HG03066 (cell line): ENCODE measurements at regions not wholly inside any gene's neighbourhood (a gene's known extent, or its start where the extent isn't known, plus 50 kb on each side); places are given as distances from the start of the nearest gene placed in this dataset.
"Not testable (repeated sequence)": the region's sequence is repeated elsewhere in the genome, so short reads cannot be mapped to it uniquely, and the experiment has no call there.

Experiments
- ATAC-seq: cut with Tn5 transposase; IDR thresholded peaks from one replicate; pipeline ENCODE4 v1.9.1; 2021; ENCODE audit warnings: low read depth; ENCODE audit not compliant: unreplicated experiment

- no peak for ATAC-seq
Measured at GRCh38 chr18:22789052-22789451, 144.1 kb upstream of the RBBP8 start.

- ATAC-seq, result no peak
Measured at GRCh38 chr18:22789600-22789999, 143.5 kb upstream of the RBBP8 start.

GRCh38 chr18:22790545-22791309 is 142.4 kb upstream of the RBBP8 start:
- no peak for ATAC-seq

GRCh38 chr18:22791310-22791610 is 141.9 kb upstream of the RBBP8 start:
- ATAC-seq, result no peak

DNA sequence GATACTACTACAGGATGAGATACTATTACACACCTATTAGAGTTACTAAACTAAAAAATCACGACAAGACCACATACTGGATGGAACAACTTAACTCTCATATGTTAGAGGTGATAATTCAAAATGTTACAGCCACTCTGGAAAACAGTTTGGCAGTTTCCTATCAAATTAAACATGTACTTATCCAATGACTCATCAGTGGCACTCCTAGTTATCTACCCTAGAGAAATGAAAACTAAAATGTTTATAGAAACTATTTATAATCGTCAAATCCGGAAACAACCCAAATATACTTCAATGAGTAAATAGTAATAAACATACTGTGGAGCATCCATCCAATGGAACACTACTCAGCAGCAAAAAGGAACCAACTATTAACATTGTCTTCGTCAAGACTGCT is 137.0 kb upstream of the RBBP8 start:
- no peak for ATAC-seq

- no peak for ATAC-seq
Measured at GRCh38 chr18:22800551-22800951, 132.6 kb upstream of the RBBP8 start.

GRCh38 chr18:22813648-22814328 is 119.3 kb upstream of the RBBP8 start:
- no peak for ATAC-seq

DNA sequence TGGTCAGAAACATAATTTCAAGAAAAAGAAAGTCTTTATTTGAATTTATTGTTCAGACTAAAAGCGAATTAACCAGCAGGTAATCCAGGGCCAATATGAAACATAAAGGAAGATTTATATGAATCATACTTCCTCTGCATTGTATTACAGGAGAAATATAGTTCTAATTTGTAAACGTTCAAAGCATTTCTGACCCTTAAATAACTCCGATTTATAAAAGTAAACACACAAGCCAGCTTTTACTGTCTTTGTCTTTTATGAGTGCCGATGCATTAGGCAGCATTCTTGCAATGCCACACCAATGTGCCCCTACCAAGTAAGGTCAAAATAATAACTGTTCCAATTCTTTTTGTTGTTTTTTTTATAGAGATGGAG is 118.8 kb upstream of the RBBP8 start:
- ATAC-seq, result no peak

- ATAC-seq, result no peak
Measured at GRCh38 chr18:22816266-22817176, 116.6 kb upstream of the RBBP8 start.

GRCh38 chr18:22817844-22818243 is 115.3 kb upstream of the RBBP8 start:
- ATAC-seq, result no peak

- no peak for ATAC-seq
Measured at GRCh38 chr18:22822024-22822423, 111.1 kb upstream of the RBBP8 start.

DNA sequence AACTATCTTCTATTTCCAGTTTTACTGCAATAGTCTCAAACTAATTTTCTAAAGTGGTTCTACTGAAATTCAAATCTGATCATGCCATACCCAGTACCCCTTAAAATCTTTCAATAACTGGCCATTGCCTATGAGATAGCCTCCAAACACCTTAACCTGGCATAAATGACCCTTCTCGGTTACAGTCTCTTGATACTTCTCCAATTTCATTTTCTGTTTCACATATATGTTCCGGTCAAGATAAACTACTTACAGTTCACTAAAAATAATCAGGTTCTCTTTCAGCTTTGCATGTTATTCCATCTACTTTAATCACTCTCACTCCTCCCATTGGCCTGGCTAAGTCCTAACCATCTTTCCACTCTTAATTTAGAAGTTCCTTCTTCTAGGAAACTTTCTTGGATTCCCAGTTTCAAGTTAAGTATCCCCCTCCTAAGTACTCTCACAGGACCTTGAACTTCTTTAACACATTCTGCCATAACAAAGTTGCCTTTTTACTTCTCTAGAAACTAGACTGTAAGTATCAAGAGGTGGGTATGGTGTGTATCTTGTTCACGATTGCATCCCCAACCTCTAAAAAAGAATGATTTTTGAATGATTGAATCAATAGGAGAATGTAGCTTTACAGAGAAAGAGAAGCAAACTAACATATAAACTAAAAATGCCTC is 110.2 kb upstream of the RBBP8 start:
- ATAC-seq, result peak; percentile 84

GRCh38 chr18:22826726-22827125 is 106.4 kb upstream of the RBBP8 start:
- no peak for ATAC-seq

DNA sequence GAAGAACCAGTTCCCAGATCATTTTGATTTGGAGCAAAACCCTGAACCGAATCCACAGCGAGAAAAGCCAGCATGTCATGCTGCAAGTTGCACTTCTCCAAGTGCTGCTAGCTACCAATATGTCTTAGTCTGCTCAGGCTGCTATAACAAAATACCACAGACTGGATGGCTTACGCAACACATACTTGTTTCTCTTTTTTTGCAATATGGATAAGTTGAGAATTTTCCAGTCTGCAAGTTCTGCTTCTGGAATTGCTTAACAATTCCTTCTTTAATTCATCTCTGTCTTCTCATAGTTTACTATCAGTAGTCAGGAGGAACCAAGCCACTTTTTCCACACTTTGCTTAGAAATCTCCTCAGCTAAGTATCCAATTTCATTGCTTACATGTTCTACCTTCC is 105.9 kb upstream of the RBBP8 start:
- no peak for ATAC-seq

GRCh38 chr18:22827741-22828140 is 105.4 kb upstream of the RBBP8 start:
- no peak for ATAC-seq

DNA sequence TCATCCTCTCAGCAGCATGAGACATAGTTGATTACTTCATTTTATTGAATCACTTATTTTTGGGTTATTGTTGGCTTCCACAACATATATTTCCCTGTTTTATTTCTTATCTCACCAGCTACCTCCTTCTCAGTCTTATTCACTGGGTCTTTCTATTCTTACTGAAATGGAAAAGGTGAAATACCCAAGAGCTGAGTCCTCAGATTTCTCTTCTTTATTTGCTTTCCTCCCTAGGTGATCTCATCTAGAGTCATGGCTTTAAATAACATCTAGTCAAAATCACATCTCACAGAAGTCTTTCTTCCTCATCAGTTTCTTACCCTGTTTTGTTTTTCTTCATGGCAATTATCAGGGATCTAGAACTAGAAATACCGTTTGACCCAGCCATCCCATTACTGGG is 105.0 kb upstream of the RBBP8 start:
- ATAC-seq, result no peak

- not testable (repeated sequence) for ATAC-seq
Measured at GRCh38 chr18:22828583-22828982, 104.5 kb upstream of the RBBP8 start.

DNA sequence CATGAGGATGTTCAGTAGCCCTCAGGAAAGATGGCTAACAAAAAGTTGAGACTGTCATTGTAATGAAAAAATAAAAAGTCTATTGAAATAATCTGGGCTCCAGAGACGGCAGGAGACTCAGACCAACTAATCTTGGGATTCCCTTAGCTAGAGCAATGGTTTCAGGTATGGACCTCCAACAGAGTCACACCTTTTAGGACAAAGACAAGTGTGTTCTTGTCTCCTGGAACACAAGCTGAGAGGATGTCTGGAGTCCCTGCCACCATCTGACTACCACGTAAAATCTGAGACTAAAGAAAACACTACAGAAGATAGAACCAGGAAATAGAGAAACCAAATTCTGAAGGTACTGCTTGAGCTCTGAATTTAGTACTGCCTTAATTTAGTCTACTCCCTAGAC is 103.3 kb upstream of the RBBP8 start:
- ATAC-seq, result no peak

DNA sequence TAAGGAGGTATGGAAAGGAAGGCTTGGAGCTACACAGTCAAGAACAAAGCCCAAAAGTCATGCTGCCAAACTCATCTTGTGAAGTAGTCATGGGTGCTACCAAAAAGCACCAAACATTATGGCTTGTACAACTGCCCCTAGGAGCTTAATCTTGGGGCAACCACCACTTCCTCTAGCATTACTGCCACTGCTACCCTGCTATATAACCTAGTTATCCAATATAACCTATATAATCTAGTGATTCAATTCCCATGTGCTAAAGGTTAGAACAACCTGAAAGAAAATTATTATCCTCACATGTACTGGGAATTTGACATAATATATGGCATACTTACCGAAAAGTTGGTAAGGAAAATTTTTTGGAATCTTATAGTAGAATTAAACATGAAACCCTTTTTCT is 102.6 kb upstream of the RBBP8 start:
- no peak for ATAC-seq

DNA sequence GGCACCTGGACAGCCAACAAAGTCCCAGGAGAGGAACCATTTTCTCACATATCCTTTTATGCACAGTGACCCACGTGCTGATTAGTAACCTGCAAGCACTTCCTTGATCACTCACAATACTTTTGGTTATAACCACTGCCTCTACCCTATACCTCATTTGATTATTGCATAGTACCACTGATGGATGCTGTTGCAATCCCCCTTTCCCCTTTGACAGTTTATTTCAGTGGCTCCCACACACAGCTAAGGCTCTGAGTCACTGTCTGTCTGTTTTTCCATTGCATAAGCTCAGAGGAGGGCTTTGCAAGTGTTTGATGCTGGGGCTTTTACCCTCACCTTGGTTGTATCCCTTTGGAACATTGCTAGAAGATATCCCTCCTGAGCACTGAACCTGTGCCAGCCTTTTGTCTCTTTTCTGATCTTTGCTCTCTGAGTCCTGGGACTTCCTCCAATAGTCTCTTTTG is 101.7 kb upstream of the RBBP8 start:
- no peak for ATAC-seq

DNA sequence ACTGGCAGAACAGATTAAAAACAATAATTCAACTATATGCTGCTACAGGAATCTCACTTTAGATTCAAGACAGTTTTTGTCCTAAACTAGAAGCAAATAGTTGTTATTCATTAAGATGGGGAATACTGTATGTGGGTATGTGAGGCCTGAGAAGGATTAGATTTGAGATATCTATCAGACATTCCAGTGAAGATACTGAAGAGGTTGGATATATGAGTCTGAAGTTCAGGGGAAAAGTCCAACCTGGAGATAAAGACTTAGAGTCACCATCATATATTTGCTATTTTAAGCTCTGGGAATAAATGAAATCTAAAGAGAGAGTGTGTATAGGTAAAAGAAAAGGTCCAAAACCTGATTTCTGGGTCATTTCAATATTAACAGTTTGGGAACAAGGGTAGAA is 96.2 kb upstream of the RBBP8 start:
- ATAC-seq, result no peak
